Fibroblast of skin of scalp (primary cell): ENCODE measurements at regions not wholly inside any gene's neighbourhood (a gene's known extent, or its start where the extent isn't known, plus 50 kb on each side); places are given as distances from the start of the nearest gene placed in this dataset.
A peak's percentile ranks its signal among the peaks of the same experiment; 100 is the strongest.

Experiments used
- DNase-seq: peaks from one replicate; pipeline ENCODE4 v3.0.0-alpha.2; 2013

DNA sequence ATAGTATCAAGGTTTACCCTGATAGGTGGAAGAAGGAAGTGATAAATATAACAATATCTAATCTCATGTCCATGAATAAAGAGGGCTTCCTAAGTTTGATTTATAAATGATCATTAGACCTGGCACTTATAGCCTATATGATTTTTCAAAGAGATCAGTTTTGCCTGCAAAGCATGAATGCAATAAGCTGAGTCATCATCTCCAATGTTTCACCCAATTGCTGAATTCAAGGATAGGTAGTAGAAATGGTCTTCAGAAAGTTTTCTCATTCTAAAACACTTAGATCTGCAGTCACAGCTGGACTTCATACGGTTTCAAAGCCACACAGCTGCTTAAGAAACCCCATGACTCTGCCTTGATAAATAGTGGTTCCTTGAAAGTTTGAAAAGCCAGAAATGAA lies 1722.8 kb downstream of the MAT2B start:
- DNase-seq, result no peak

DNA sequence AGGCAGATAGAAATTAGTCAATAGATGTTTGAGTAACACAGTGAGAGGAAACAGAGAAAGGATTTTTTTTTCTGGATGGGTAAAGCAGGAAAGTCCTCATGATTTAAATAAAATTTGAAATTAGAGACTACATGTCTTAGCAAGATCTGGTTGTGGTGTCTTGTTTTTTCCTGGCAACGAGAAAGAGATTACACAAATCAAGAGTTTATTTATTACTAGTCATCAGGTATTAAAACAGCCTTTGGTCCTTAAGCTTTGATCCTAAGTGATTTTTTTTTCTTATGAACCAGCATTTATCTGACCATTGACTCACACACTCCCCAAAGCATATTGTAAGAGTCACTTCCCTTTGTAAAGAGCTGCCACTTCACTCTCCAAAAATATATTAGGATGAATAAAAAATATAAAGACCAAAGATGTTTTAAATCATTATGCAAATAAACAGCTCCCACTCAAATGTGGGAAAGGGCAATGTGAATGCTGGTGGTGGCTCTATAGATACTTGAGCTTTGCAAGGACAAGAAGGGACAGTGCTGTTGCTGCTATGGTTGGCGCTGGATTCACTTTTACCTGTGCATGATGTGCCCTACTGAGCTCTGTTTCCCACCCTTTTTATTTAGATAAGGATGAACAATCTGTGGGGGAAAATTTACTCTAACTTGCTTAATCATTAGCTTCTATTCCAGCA lies 1726.5 kb downstream of the MAT2B start:
- no peak for DNase-seq

DNA sequence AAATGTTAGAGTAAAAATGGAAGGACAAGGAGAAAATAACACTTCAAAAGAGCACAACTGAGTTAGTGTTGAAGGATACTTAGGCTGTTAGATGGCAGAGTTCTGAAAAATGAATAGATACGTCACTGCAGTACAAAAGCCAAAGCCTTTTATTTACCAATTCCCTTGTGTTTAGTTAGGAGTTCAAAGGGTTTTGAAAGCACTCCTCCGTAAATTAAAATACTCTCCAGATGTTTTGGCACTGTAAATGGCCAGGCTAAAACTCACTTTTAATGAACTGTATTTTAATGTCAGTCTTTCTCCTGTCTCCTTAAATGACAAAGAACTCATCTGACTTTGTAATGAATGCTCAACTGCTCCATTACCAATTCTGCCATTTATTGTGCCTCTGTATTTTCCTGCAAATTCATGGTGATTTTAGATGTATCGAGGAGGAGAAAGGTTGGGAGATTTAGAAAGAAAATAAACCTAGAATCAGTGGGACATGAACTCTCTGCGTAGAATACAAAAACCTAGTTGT lies 1727.2 kb downstream of the MAT2B start:
- DNase-seq, result no peak

DNA sequence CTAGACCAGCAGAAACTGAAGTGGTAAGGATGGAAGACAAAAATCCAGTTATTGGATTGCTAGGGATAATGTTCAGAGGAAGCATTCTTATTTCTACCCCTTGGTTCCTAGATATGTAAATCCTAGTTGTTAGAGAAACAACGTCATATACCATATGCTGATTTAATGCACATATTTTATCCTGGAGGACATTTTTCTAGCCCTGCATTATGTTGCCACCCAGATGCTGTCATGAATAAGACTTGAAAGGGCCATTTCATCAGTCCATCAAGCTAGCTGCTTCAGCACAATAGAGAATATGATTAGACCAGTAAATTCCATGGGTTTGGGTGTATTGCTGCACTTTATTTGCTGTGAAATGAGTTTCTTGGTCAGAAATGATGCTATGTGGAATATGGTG lies 1736.4 kb downstream of the MAT2B start:
- DNase-seq, result no peak

DNA sequence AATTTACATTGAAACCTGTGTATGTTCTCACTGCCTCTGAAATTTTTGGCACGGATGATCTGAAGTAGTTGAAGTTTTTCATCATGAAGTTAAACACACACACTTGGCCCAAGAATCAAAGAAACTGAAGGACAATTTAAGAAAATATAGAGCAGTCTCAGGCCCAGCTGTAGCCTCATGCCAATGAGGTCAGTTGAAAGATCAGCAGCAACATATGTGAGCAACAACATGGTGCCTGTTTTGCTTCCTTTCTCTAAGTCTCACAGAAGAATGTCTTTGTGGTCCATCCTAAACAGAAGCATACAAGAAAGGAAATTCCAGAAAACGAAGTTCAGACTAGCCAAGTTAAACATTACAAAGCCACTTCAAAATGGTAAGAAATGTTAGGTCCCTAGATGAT lies 1737.2 kb downstream of the MAT2B start:
- DNase-seq, result peak; percentile 1

DNA sequence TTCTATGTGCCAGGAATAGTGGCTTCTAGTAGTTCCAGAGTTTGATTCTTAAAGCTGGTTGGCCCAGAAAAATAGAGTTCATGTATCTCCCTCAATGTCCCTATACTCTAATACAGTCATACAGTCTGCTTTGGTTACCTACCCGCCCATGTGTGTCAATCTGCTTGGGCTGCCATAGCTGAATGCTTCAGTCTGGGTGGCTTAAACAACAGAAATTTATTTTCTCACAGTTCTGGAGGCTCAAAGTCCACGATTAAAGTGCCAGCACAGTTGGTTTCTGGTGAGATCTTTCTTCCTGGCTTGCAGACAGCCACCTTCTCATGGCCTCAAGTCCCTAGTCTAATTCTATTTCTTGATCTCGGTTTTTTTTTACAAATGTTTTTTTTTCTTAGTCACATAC lies 1739.0 kb downstream of the MAT2B start:
- DNase-seq, result no peak

DNA sequence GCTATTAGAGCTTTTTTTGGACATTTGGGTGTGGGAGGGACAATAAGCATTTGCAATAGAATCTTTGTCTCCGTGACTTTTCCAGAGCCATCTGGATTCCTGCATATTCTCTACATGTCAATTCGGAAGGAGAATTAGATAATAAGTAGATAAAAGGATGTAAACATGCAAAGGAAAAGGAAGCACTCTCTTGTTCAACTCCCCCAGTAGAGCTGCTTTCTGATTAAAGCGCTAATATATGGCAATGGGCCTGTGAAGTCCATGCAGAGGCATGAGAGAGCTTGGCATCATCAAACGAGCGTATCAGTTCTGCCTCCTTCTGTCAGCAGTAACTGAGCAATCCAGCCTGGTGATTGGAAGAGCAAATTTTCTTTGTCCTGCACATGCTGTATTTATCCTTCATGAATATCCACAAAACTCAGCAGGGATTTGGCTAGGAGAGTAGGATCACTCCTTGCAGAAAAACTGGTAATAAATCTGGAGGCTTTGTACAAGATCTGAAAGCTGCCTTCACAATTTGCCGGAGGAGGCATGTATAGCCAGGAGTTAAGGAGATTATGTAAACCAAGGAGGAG lies 1752.9 kb downstream of the MAT2B start:
- no peak for DNase-seq

DNA sequence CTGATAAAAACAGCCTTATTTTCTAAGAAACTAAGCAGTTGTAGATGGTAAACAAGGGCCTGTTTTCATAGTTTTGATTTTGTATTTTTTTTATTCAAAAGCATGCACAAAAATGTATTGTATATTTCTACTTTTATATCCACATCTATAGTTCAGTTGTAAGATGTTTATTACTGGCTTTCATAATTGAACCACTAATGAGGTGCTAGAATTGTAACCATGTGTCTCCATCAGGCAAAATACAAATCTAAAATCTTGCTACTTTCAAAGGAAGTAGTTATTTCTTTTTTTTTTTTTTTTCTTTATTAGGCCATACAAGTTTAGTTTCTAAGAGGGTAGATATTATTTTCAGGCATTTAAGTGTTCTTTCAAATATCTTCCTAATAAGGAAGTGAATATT lies 1755.0 kb downstream of the MAT2B start:
- DNase-seq, result no peak

DNA sequence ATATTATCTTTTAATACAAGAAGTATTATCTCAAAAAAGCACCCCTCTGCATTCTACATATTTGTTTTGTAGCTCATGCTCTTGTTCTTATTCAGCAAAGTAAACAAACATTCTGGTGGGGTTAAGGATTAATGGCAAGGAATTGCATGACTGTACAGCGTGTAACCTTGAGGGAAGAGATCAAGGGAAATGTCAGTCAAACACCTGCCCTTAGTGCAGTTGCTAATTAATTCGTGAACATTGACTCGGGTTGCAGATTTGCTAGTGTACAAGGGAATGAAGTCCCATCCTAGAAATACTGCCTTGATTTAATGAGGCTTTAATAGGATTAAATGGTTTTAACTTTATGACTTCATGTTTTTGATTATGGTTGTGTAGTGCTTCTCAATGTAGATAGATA lies 1758.1 kb downstream of the MAT2B start:
- no peak for DNase-seq

DNA sequence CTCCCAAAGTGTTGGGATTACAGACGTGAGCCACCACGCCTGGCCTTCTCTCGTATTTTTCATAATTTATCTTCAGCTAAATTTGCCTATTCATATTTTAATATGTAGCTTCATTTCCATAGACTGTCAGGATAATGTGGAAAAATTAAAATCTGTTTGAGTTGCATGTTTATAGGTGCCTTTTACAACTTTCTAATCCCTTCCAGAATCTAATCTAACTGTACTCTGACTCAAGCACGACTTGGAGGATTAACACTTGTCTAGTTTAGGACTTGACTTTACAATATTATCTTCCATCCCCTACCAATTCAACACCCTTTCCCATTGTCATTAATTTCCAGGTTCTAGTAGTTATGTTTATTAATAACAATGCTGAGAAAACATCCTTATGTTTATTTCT lies 1761.5 kb downstream of the MAT2B start:
- no peak for DNase-seq

DNA sequence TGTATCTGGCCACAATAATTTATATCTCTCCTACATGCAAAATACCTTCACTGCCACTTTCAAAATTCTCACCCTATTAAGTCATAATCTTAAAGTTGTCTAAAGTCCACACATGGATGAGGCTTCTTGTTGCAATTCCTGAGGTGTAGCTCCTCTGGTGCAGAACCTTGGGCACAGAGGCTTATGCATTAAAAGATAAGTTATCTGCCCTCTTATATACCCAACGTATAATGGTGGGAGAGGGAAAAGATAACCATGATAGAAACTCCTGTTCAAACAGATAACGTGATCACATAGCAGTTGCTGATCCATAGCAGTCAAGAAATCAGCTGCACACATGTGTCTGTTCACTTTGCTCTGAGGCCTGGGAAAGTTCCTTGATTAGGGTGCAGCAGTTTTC lies 1767.0 kb downstream of the MAT2B start:
- DNase-seq, result no peak

DNA sequence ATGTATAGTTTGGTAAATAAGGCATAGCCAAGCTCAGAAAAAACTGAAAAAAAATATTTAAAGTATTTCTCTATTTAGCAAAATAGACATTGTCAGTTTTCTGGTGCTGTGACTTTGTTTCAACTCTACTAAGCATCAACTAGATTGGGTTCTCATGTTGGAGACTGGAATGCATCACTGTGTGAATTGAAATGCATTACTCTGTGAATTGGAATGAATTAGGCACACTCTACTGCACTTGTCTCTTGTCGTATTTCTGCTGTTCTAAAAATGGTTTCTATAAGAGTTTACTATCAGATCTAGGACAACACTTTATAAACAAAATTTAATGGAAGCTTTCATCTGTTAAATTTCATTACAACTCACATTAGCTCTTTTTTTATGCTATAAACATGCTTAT lies 1772.2 kb downstream of the MAT2B start:
- no peak for DNase-seq

DNA sequence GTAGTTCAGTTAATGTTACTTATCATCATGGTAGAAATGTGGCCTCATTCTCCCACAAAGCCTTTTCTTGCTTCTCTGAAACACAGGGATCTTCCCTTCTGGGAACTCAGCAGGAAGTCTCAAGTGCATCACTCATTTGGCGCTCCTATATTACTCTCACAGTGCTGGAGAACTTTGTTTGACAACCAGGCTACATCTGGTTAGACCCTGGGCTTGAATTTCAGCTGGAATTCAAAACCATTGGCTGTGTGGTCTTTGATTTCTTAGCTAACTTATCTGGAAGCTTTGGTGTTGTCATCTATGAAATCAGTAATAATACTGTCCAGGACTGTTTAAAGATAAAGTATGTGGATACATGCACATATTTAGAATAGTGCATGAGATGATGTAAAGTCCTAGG lies 1777.1 kb downstream of the MAT2B start:
- DNase-seq, result no peak

DNA sequence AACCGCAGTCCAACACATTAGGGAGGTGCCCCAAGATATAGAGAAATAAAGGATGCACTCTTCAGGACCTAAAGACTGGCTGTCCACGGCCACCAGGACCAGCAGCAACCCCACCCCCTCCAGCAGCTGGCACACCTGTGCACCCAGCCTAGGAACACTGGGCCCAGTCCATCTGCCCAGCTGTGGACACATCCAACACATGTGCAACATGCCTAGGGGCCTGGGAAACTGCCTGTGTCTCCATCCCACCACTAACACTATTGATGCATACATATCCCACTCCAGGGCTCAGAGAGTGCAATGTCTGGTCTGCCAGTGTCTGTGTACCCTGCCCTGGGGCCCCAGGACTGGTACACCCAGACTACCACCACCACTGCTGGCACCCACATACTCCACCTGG lies 1781.3 kb downstream of the MAT2B start:
- DNase-seq, result no peak

DNA sequence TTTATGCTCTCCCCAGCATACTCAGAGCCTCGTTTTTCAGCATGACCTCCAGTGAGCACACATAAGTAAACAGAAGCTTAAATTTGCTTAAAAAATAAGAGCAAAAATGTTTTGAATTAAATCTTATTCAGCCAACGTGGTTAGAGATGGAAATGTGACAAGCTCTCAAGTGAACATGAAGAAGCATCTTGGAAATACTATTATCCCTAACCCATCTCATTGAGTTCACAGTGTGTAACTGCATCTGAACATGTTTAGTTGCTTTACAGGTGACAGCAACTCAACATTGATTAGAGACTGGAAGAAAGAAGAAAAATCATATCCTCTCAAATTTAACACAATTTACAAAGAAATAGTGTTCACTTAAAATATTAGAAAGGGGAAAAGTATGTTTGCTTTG lies 1785.1 kb downstream of the MAT2B start:
- DNase-seq, result no peak

DNA sequence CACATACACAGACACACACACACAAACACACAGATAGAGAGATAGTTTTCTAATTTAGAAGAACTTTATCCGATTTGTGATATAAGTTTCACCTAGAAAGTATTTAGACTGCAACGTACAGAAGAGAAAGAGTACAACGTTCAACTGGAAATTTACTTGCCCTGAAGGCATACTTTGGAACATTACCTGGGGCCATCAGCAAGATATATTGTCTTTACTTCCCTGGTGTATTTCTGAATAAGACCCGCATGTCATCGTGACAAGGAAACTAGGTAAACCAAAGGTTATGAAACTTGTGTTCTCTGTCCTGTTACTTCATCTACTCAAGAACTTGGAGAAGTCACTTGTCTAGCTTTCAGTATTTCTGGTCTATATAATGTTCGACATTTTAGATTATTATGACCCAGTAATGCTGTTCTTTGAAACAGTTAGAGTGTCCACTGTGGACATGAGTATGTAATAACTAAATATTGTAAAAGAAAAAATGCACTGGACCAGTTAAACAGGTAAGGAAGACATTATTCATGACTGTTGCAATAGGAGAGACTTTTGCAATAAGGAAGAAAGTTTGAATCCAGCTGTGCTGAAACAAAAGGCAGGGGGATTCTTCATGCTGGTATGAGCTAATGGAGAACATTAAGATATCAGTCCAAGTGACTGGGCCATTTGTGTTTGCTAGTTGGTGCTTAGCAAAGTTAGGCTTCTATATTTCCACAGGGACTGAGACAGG lies 1791.1 kb downstream of the MAT2B start:
- DNase-seq, result no peak

DNA sequence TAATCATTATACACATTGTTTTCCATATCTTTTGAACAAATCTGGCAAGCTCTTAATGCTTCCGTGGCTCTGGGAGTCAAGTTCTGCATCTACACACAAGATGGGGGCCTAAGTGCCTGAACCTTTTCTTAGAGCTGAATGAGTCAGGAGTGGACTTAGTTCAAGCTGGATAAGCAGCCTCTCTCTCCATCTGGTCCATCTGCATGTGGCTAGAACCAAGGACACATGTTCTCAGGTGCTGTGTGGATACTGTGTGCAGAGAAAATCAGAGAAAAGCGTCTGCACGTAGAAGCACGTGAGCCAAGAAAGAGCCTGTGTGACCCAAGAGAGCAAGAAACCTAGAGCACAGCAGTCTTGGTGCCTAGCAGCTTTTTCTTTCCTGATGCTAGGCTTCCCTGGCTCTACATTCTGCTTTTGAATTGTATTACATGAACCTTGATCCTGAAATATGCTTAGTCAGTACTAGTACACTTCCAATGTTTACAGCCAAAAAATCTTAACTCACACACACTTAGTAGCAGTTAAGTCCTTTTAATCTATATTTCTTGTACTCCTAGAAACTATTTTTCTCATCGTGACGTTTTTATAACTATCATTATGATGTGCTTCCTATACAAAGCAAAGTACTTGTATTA lies 1798.9 kb downstream of the MAT2B start:
- DNase-seq, result no peak

DNA sequence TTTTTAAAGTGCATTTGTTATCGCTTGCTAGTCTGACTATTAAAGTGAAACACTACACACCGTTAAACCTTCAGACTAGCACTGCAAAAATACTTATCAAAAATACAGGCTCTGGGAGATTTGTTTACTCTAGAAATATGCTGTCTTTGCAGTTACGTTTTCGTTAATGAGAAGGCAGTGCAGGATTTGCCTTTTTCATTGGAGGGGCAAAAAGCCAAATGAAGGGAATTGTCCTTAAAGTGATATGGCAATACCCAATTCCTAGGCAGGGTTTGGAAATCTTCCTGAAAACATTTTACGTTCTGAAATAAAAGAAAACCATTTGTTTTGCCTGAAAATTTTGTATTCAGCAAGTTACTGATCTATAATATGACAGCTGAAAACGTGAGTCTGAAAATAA lies 1800.2 kb downstream of the MAT2B start:
- no peak for DNase-seq

DNA sequence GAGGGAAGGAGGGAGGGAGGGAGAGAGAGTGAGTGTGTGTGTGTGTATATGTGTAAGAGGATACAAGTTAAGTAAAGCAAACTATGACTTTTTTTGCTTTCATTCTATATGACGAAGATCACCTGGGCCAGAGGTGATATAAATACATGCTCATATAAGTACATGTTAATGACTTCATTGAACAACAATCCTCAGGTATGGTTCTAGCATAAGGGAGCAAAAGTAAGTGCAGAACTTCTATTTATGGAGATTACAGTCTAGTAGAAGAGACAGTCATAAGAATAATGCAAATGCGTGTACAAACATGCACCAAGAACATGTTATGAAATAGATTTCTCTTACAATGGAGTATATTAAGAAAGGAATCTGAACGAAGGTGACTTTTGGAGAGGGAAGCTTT lies 1804.0 kb downstream of the MAT2B start:
- DNase-seq, result no peak

DNA sequence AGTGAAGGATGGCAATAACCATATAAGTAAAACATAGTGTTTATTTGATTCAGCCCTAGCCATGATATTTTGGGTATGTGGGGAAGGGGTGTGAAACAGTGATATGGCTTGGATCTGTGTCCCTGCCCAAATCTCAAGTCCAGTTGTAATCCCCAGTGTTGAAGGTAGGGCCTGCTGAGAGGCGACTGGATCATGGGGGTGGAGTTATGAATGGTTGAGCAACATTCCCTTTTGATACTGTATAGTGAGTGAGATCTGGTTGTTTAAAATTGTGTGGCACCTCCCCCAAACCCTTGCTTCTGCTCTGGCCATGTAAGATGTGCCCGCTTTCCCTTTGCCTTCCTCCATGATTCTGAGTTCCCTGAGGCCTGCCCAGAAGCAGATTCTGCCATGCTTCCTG lies 1804.6 kb downstream of the MAT2B start:
- no peak for DNase-seq

DNA sequence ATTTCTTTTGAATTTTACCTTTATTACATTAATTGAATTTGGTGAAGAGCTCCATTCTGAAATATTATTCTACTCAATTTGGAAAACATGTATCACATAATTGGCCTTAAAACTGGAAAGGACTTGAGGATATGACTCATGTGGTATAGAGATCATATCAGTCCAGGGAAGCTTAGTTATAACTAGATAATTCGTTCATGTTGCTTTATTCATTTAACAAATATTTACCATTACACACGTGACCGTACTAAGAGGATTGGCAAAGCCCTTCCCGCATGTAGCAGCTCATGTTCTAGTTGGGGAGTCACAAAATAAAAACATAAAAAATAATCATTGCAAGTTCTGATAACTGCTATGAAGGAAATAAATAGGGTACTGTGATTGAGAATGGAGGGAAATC lies 1816.5 kb downstream of the MAT2B start:
- DNase-seq, result peak; percentile 14

DNA sequence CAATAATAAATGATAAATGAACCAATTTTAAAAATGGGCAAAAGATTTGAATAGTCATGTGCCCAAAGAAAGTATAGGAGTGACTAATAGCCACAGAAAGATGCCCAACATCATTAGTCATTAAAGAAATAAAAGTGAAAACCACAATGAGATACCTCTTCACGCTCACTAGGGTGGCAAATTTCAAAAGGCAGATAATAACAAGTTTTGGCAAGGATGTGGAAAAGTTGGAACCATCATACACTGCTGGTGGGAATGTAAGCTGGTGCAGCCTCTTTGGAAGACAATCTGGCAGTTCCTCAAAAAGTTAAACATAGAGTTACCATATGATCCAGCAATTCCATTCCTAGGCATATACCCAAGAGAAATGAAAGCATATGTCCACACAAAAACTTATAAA lies 1819.8 kb downstream of the MAT2B start:
- DNase-seq, result peak; percentile 30

DNA sequence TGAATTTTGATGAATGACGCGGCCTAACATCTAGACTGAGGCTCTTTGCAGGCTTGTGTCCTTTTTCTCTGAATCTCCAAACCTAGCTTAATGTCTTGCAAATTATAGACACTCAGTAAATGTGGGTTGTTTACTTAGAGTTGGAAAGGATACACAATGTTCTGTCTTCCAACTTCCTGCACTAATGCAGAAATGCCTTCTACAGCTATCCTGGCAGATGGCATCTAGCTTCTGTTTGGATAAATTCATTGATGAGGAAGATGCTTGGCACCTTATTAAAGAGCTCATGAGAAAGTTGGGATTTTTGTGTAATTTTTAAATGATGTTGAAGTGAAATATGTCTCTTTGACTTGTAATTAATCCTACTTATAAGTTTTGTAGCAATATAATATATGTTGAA lies 1822.2 kb downstream of the MAT2B start:
- DNase-seq, result no peak

DNA sequence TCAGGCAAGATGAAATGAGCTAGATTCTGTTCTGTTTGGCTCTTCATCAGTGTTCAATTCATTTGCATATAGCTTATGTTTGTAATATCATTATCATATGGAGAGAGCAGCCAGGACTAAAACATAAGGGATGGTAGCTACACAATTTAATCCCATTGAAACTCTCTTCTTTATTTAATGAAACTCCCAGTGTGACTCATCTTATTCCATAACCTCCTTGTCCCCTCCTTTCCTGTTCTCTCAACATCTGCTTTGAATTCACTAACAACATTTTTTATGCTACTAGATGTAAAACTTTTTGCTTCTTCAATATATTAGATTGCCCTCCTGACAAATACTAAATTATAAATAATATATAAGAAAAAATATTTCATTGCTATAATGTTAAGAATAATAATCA lies 1823.4 kb downstream of the MAT2B start:
- no peak for DNase-seq
